CD4-positive, alpha-beta T cell treated with Interleukin-21 for 1 hour (primary cell): ENCODE measurements at regions not wholly inside any gene's neighbourhood (a gene's known extent, or its start where the extent isn't known, plus 50 kb on each side); places are given as distances from the start of the nearest gene placed in this dataset.
"Not testable (repeated sequence)": the region's sequence is repeated elsewhere in the genome, so short reads cannot be mapped to it uniquely, and the experiment has no call there.

Source experiments
- DNase-seq: peaks from one replicate; pipeline ENCODE4 v3.0.0-alpha.2; 2020

DNA sequence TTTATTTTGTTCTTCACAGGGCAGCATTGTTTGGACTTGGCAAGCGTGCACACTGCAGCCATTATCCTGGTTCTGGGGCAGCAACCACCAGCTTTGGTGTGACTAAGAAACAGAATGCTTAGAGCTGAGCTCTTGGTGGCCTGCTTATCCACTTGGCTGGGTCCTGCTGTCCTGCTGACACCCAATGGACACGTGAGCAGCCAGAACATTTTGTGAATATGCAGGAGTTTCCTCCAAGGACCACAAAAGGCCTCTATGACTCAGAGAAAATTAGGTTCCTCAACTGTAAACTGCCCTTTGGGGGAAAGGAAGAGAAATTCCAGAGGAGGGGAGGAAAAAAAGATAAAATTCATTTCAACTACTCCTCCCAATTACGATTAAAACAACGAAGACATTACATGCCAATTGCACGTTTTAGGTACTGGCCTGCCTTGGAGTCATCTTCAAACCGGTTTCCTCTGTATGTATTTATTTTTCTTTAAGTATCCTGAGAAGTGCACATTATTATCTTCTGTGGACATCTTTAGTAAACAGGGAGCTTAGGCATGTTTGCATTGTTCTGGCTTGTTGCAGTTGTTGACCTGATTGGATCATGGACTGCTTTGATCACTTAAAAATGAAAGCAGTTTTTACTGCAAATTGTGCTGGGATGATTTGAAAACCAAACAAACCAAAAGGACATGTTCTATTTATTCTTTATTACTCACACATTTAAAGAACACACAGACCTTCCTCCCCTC, 82.3 kb upstream of the TLE4 start:
- DNase-seq, result no peak

DNA sequence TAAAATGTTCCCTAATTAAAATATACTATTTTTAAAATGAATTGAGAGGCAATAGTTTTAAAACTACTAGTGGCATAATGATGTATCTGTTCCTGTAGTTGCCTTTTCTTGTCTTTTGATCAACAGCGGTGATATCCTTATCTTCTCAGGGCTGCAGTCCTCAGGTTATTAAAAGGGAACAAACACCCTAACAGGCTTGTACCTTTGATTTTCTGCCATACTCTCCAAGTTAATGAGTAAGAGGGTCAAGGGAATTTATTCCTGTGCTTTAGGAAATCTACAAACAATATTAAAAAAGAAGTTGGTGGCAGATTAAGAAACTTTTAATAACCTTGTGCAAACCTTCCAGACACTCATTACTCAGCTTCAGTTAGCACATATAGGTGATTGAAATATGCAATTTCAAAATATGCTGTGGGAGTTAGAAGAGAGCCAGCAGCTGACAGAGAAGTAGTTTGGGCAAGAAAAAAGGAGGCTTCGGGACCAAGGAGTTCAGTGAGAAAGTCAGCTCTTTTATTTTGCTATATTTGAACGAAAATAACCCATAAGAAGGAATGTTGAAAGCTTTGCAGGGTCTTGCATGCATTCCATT, 81.0 kb upstream of the TLE4 start:
- DNase-seq, result no peak

DNA sequence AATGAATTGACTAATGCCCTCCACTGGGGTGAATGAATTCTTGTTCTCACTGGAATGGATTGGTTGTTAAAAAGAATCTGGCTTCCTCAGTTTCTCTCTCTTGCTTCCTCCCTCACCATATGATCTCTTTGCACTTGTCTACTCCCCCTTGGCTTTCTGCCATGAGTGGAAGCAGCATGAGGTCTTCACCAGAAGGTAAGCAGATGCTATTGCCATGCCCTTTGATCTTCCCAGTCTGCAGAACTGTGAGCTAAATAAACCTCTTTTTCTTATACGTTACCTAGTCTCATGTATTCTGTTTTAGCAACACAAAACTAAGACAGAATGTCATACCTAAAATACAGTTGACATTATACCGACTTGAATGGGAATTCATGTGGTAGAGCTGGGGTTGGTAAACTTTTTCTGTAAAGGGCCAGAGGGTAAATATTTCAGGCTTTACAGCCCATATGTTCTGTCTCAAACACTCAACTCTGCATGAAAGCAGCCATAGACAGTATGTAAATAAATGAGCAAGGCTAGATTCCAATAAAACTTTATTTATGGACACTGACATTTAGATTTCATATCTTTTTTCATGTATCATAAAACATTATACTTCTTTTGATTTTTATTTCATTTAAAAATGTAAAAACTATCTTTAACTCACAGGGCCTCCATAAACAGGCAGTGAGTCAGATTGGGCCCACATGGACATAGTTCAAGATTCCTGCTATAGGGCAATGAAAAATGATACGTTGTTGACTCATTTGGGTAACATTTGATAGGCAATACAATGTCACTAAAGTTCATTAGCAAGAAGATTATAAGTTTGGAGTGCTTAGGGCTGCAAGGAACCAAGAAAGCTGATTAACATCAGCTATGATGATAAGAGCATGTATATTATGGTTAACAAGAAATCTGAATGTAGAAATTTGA, 79.4 kb upstream of the TLE4 start:
- DNase-seq, result no peak

DNA sequence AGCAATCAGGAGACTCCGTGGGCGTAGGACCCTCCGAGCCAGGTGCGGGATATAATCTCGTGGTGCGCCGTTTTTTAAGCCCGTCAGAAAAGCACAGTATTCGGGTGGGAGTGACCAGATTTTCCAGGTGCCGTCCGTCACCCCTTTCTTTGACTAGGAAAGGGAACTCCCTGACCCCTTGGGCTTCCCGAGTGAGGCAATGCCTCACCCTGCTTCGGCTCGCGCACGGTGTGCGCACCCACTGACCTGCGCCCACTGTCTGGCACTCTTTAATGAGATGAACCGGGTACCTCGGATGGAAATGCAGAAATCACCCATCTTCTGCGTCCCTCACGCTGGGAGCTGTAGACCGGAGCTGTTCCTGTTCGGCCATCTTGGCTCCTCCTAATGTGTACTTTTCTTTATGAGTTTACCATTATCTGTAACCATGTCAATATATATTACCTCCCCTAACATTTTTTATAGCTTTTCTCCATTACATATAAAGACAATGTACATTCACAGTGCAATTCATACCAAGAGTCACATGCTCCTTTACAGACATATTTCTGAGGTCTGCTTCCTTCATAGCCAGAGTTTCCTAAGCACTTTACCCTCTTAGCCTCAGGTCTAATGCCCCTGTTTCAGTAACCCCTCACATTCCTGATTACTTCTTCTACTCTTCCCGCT, 71.4 kb upstream of the TLE4 start:
- not testable (repeated sequence) for DNase-seq

DNA sequence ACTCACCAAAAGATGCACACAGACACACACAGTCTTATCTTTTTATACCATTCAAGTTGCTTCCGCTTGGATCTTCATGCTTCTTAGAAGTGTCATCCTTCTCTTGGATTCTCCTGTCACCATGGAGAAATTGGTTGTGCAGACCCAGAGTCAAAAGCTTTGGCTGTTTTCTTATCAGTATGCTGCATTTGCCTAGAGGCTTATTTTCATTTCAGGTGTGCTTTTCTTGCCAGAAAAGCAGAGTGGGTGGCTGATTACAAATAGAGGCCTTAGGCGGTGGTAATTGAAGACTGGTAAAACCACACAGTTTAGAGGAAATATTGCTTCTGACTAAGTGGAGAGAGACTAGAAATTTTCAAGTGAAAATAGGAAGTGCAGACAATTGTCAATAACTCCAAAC, 70.2 kb upstream of the TLE4 start:
- no peak for DNase-seq

DNA sequence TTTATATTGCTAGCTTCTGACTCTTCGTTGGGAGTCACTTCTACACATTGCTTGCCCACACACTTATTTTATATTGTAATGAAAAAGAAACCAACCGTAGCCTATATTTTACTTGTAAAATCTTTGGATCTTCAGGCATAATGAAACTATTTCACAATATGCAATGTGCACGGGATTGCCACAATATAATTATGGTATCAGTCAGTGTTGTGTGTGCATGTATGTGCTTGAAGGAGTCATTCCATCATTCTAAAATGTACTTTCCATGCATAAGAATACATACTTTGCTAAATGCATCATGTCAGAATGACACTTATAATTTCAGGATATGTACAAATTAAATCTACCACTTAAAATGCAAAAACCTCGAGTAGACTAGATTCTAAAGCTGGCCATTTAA, 64.0 kb upstream of the TLE4 start:
- no peak for DNase-seq

DNA sequence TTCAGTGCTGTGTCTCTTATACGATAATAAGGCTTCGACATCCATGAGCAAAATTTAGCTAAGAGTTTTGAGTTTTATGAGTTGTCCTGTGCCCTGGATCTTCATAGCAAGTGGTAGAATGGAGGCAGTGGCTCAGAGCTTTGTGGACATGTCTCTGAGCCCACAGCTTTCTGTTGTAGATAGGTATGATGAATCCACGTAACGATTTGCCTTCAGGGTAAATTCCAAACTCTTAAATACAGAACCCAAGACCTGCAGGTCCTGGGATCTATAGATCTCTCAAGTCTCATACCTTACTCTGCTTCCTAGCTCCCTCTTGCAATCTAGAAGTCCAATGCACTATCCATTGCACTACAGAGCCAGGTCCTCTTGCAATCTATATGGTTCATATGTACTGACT, 59.5 kb upstream of the TLE4 start:
- DNase-seq, result no peak
